Common myeloid progenitor, CD34-positive (primary cell): ENCODE measurements at regions not wholly inside any gene's neighbourhood (a gene's known extent, or its start where the extent isn't known, plus 50 kb on each side); places are given as distances from the start of the nearest gene placed in this dataset.
"Not testable (repeated sequence)": the region's sequence is repeated elsewhere in the genome, so short reads cannot be mapped to it uniquely, and the experiment has no call there.

Source experiments
- CTCF ChIA-PET: fragments of 350-600 bp; sonication (Branson Sonifier 250); formaldehyde crosslinking; loops from one replicate; lab custom pipeline; 2021; ENCODE audit warnings: antibody characterized with exemption; lab: Charles Lee
- POLR2A ChIA-PET: fragments of 350-600 bp; sonication (Branson Sonifier 250); formaldehyde crosslinking; loops from one replicate; lab custom pipeline; 2021; ENCODE audit warnings: antibody characterized with exemption; lab: Charles Lee
- DNase-seq, 3 donors: peaks; one replicate each; pipeline versions ENCODE4 v3.0.0 to v3.0.0-alpha.2; 2013
- H3K27ac ChIP-seq, 2 experiments: 1 replicate in 1 of 2; 2 replicates in 1 of 2; pipeline ENCODE4 v1.7.0; 2013; ENCODE audit warnings: inconsistent platforms in 2 of 2, low read length in 2 of 2, mild to moderate bottlenecking in 2 of 2, low read depth in 1 of 2, moderate library complexity in 1 of 2; ENCODE audit not compliant: severe bottlenecking in 2 of 2, insufficient read depth in 1 of 2, poor library complexity in 1 of 2
- H3K27me3 ChIP-seq, 5 experiments: replicated peaks in 2 of 5; 1 replicate in 3 of 5; 2 replicates in 2 of 5; pipeline versions ENCODE4 v1.6.1 to v1.7.0; 2013; ENCODE audit warnings: low read length in 4 of 5, mild to moderate bottlenecking in 2 of 5, moderate library complexity in 2 of 5, inconsistent platforms in 1 of 5; ENCODE audit not compliant: insufficient read depth in 5 of 5, control insufficient read depth in 4 of 5
- H3K36me3 ChIP-seq, 4 experiments: 1 replicate in 2 of 4; 2 replicates in 2 of 4; pipeline versions ENCODE4 v1.6.1 to v1.7.0; 2013; ENCODE audit warnings: low read length in 3 of 4, control low read depth in 1 of 4, mild to moderate bottlenecking in 1 of 4; ENCODE audit not compliant: control insufficient read depth in 4 of 4, insufficient read depth in 4 of 4
- H3K4me1 ChIP-seq, 4 experiments: 1 replicate in 3 of 4; 2 replicates in 1 of 4; pipeline versions ENCODE4 v1.6.1 to v1.7.1; 2013; ENCODE audit warnings: low read length in 3 of 4, mild to moderate bottlenecking in 3 of 4, control low read depth in 1 of 4, inconsistent platforms in 1 of 4, moderate library complexity in 1 of 4; ENCODE audit not compliant: control insufficient read depth in 4 of 4, insufficient read depth in 4 of 4; ENCODE audit errors: control extremely low read depth in 1 of 4
- H3K4me3 ChIP-seq, 7 experiments: 1 replicate in 4 of 7; 2 replicates in 3 of 7; pipeline versions ENCODE4 v1.5.1 to v1.7.0; 2013; ENCODE audit warnings: mild to moderate bottlenecking in 7 of 7, low read length in 6 of 7, moderate library complexity in 6 of 7, inconsistent platforms in 2 of 7, low read depth in 2 of 7, control low read depth in 1 of 7; ENCODE audit not compliant: insufficient read depth in 4 of 7, control insufficient read depth in 1 of 7; ENCODE audit errors: extremely low read depth in 1 of 7
- H3K9me3 ChIP-seq, 5 experiments: 1 replicate in 4 of 5; 2 replicates in 1 of 5; pipeline versions ENCODE4 v1.6.1 to v1.7.1; 2013; ENCODE audit warnings: low read length in 4 of 5, mild to moderate bottlenecking in 2 of 5, inconsistent platforms in 1 of 5, low read depth in 1 of 5, moderate library complexity in 1 of 5; ENCODE audit not compliant: control insufficient read depth in 4 of 5, insufficient read depth in 2 of 5; ENCODE audit errors: control extremely low read depth in 1 of 5
- WGBS: methylation state at CpG from one replicate; pipeline ENCODE4 v1.1.5; 2013; ENCODE audit not compliant: insufficient coverage; 5-methylcytosine and 5-hydroxymethylcytosine counted together

GRCh38 chr12:82300611-82301010 is 57.6 kb downstream of the CCDC59 start:
- CTCF ChIA-PET = no interaction called here
- no peaks in the 10 kb centered on the region for H3K9me3 ChIP-seq
- POLR2A ChIA-PET = no interaction called here
- no peaks in the 10 kb centered on the region for H3K4me1 ChIP-seq
- H3K4me3 ChIP-seq = no peak overlapping the region
- DNase-seq = no peak
- peaks cover 0 to 4% (median 0%) of the 10 kb centered on the region in 5 experiments for H3K27me3 ChIP-seq
- H3K27ac ChIP-seq = no peak overlapping the region
- H3K36me3 ChIP-seq = no peaks in the 10 kb centered on the region
- no CpG with 5 or more reads among the region's 3 CpGs for WGBS

- Histone ChIP-seq H3K4me3 (no peak overlapping the region), H3K4me1 (no peaks in the 10 kb centered on the region), H3K36me3 (no peaks in the 10 kb centered on the region), H3K9me3 (no peaks in the 10 kb centered on the region), H3K27me3 (peaks cover 0 to 4% (median 0%) of the 10 kb centered on the region in 5 experiments), H3K27ac (no peak overlapping the region)
- DNase-seq = no peak
- no CpG with 5 or more reads among the region's 2 CpGs for WGBS
- POLR2A ChIA-PET = no interaction called here
- CTCF ChIA-PET = no interaction called here
Measured at GRCh38 chr12:82299319-82300025, 58.7 kb downstream of the CCDC59 start.

GRCh38 chr12:82290415-82290814 is 67.8 kb downstream of the CCDC59 start:
- no peak for DNase-seq
- CTCF ChIA-PET = no interaction called here
- H3K36me3 ChIP-seq = no peaks in the 10 kb centered on the region
- no peaks in the 10 kb centered on the region for H3K9me3 ChIP-seq
- 80% methylated on average over 2 of the region's 2 CpGs for WGBS
- H3K27ac ChIP-seq = no peak overlapping the region
- no peak overlapping the region for H3K4me3 ChIP-seq
- H3K27me3 ChIP-seq = no peaks in the 10 kb centered on the region
- POLR2A ChIA-PET = no interaction called here
- no peaks in the 10 kb centered on the region for H3K4me1 ChIP-seq

GRCh38 chr12:82281335-82281734 is 76.9 kb downstream of the CCDC59 start:
- DNase-seq, H3K4me1 ChIP-seq, H3K9me3 ChIP-seq, H3K27me3 ChIP-seq, H3K36me3 ChIP-seq, POLR2A ChIA-PET, H3K4me3 ChIP-seq, CTCF ChIA-PET, H3K27ac ChIP-seq: not testable (repeated sequence)
- 57% methylated on average over 1 of the region's 1 CpG for WGBS

DNA sequence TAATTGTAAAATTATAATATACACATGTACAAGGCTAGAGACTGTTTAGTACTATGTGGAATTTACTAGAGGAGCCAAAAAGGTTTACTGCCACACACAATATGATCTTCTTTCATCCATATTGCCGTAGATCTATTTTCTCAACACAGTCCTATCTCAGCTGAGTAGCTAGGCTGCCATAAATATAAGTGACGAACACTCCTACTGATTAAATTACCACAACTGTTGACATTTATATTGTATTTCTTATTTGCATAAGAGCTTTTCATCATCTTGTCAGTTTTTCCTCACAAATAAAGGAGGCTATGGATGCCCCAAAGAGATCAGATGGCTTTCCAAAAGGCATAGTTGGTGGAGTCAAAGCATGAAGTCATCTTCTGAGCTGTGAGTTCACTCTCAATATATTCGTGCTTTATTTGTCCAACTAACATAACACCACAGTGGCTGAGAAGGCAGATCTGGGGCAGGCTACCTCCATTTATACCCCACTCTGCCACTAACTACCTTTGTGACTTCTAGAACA is 78.6 kb downstream of the CCDC59 start:
- H3K4me3 ChIP-seq = no peak overlapping the region
- H3K36me3 ChIP-seq = no peaks in the 10 kb centered on the region
- peaks cover 0 to 5% (median 1%) of the 10 kb centered on the region in 5 experiments for H3K9me3 ChIP-seq
- ChIA-PET POLR2A (no interaction called here), CTCF (interaction anchor here (1.0 kb wide), 1 partner anchor 9 kb away, joined by 4 read pairs; no protein-coding TSS in a partner anchor)
- no peaks in the 10 kb centered on the region for H3K27me3 ChIP-seq
- WGBS = 100% methylated on average over 1 of the region's 3 CpGs
- no peak for DNase-seq
- H3K4me1 ChIP-seq = no peaks in the 10 kb centered on the region
- no peak overlapping the region for H3K27ac ChIP-seq

DNA sequence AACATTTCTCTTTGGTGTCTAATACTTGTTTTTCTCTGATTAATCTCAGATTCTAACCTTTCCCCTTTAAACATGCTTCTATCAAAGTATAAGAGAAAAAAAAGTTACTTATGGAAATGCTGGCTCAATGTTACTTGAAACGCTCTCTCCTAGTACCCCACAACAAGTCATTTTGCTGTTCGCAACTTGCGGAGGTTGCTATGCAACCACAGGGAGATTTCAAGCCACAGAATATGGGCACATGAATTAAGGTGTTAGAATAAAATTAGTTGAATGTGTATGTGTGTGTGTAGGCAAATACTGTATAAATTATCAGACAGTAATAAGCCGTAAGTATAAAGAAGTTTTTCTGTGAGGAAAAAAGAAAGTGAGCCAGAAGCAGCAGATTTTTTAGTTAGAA is 80.6 kb downstream of the CCDC59 start:
- ChIA-PET CTCF (interaction anchor here (1.1 kb wide), 1 partner anchor 8 kb away, joined by 3 read pairs; no protein-coding TSS in a partner anchor), POLR2A (no interaction called here)
- no peak for DNase-seq
- Histone ChIP-seq H3K9me3 (peaks cover 0 to 3% (median 1%) of the 10 kb centered on the region in 5 experiments), H3K27ac (no peak overlapping the region), H3K27me3 (no peaks in the 10 kb centered on the region), H3K4me1 (no peaks in the 10 kb centered on the region), H3K4me3 (no peak overlapping the region), H3K36me3 (no peaks in the 10 kb centered on the region)
- 100% methylated on average over 3 of the region's 4 CpGs for WGBS

- no peak for DNase-seq
- H3K9me3 ChIP-seq = no peaks in the 10 kb centered on the region
- CTCF ChIA-PET = no interaction called here
- WGBS = 97% methylated on average over 3 of the region's 4 CpGs
- no peaks in the 10 kb centered on the region for H3K36me3 ChIP-seq
- H3K27ac ChIP-seq = no peak overlapping the region
- H3K27me3 ChIP-seq = no peaks in the 10 kb centered on the region
- POLR2A ChIA-PET = no interaction called here
- H3K4me3 ChIP-seq = no peak overlapping the region
- no peaks in the 10 kb centered on the region for H3K4me1 ChIP-seq
Measured at GRCh38 chr12:82242729-82243128, 115.5 kb downstream of the CCDC59 start.
